HL-60 (cell line): ENCODE measurements at regions not wholly inside any gene's neighbourhood (a gene's known extent, or its start where the extent isn't known, plus 50 kb on each side); places are given as distances from the start of the nearest gene placed in this dataset.

Experiments used
- DNase-seq, 2 experiments: peaks; one replicate each; pipeline ENCODE4 v3.0.0-alpha.2; 2010 to 2020; ENCODE audit warnings: low read depth in 1 of 2, low spot score in 1 of 2
- H3K27ac ChIP-seq: fragments of 250-450 bp; sonication (Bioruptor Pico); replicated peaks from 2 replicates; pipeline ENCODE4 v1.5.1; 2020; ENCODE audit warnings: mild to moderate bottlenecking, moderate library complexity
- H3K27me3 ChIP-seq: fragments of 250-450 bp; sonication (Bioruptor Pico); 2 replicates; pipeline ENCODE4 v1.5.1; 2021; ENCODE audit warnings: mild to moderate bottlenecking, moderate library complexity; ENCODE audit not compliant: insufficient read depth, poor library complexity, severe bottlenecking
- H3K4me3 ChIP-seq: replicated peaks from 2 replicates; pipeline ENCODE4 v1.5.1; 2011; ENCODE audit warnings: mild to moderate bottlenecking, control low read depth, low read length; ENCODE audit not compliant: insufficient read depth
- GABPA ChIP-seq: IDR thresholded peaks from 2 replicates; pipeline ENCODE4 v1.6.1; 2012; ENCODE audit warnings: low read depth
- POLR2AphosphoS5 ChIP-seq: IDR thresholded peaks from 2 replicates; pipeline ENCODE4 v1.6.1; 2012; ENCODE audit warnings: low read depth
- SPI1 ChIP-seq: IDR thresholded peaks from 2 replicates; pipeline ENCODE4 v1.6.1; 2012; ENCODE audit warnings: low read depth, mild to moderate bottlenecking, borderline replicate concordance
- TF ChIP-seq, protein P1 (sequence below): IDR thresholded peaks from one replicate; pipeline ENCODE4 v1.5.1; 2011; ENCODE audit warnings: low read length, control low read depth, inconsistent platforms; ENCODE audit not compliant: insufficient read depth
- TF ChIP-seq, protein P2 (sequence below): IDR thresholded peaks from 2 replicates; pipeline ENCODE4 v1.6.1; 2012; ENCODE audit warnings: low read depth; ENCODE audit not compliant: insufficient replicate concordance

DNA sequence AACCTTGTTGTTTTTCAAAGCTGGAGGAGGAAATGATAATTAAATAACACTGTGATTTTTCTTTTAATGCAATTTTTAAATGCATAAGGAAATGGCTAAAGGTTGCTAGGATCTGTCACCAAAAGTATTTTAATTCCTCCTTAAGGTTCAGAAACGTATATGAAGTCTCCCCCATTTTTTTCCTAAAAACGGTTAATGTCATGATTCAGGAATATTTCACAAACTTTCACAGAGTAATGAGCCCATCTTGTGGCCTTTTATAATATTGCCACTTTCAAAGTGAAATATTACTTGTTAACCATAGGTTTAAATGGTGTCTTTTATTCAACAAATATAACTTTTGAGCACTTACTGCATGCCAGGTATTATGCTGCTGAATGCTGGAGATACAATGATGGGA is 99.5 kb upstream of the USP38 start:
- TF ChIP-seq GABPA (no peak), POLR2AphosphoS5 (no peak), SPI1 (no peak)
- TF ChIP-seq, protein P1, sequence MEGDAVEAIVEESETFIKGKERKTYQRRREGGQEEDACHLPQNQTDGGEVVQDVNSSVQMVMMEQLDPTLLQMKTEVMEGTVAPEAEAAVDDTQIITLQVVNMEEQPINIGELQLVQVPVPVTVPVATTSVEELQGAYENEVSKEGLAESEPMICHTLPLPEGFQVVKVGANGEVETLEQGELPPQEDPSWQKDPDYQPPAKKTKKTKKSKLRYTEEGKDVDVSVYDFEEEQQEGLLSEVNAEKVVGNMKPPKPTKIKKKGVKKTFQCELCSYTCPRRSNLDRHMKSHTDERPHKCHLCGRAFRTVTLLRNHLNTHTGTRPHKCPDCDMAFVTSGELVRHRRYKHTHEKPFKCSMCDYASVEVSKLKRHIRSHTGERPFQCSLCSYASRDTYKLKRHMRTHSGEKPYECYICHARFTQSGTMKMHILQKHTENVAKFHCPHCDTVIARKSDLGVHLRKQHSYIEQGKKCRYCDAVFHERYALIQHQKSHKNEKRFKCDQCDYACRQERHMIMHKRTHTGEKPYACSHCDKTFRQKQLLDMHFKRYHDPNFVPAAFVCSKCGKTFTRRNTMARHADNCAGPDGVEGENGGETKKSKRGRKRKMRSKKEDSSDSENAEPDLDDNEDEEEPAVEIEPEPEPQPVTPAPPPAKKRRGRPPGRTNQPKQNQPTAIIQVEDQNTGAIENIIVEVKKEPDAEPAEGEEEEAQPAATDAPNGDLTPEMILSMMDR = no peak
- TF ChIP-seq, protein P2, sequence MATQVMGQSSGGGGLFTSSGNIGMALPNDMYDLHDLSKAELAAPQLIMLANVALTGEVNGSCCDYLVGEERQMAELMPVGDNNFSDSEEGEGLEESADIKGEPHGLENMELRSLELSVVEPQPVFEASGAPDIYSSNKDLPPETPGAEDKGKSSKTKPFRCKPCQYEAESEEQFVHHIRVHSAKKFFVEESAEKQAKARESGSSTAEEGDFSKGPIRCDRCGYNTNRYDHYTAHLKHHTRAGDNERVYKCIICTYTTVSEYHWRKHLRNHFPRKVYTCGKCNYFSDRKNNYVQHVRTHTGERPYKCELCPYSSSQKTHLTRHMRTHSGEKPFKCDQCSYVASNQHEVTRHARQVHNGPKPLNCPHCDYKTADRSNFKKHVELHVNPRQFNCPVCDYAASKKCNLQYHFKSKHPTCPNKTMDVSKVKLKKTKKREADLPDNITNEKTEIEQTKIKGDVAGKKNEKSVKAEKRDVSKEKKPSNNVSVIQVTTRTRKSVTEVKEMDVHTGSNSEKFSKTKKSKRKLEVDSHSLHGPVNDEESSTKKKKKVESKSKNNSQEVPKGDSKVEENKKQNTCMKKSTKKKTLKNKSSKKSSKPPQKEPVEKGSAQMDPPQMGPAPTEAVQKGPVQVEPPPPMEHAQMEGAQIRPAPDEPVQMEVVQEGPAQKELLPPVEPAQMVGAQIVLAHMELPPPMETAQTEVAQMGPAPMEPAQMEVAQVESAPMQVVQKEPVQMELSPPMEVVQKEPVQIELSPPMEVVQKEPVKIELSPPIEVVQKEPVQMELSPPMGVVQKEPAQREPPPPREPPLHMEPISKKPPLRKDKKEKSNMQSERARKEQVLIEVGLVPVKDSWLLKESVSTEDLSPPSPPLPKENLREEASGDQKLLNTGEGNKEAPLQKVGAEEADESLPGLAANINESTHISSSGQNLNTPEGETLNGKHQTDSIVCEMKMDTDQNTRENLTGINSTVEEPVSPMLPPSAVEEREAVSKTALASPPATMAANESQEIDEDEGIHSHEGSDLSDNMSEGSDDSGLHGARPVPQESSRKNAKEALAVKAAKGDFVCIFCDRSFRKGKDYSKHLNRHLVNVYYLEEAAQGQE = no peak
- no peak overlapping the region for H3K27ac ChIP-seq
- no peak overlapping the region for H3K4me3 ChIP-seq
- no peak for DNase-seq
- no peaks in the 10 kb centered on the region for H3K27me3 ChIP-seq

DNA sequence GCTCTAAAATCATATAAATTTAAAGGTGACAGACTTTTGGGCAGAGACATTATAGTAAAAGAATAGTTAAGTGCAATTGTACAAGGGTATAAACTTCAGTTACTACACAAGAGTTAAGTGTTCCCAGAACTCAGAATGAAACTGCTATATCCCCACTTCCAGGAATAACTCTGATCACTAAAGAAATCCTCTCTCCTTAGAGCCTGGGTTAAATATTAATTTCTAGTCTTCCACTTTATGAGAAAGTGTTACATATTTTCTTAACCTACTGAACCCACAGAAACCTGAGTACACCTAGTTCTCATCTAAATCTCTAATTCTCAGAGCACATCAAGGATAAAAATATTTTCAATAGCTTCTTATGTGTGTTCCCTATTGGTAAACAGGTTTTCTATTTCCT is 99.1 kb upstream of the USP38 start:
- TF ChIP-seq POLR2AphosphoS5 = no peak
- no peak for TF ChIP-seq GABPA
- TF ChIP-seq SPI1 = no peak
- TF ChIP-seq, protein P1 = no peak
- TF ChIP-seq, protein P2 = no peak
- no peak overlapping the region for H3K27ac ChIP-seq
- no peak overlapping the region for H3K4me3 ChIP-seq
- no peaks in the 10 kb centered on the region for H3K27me3 ChIP-seq
- DNase-seq = no peak

DNA sequence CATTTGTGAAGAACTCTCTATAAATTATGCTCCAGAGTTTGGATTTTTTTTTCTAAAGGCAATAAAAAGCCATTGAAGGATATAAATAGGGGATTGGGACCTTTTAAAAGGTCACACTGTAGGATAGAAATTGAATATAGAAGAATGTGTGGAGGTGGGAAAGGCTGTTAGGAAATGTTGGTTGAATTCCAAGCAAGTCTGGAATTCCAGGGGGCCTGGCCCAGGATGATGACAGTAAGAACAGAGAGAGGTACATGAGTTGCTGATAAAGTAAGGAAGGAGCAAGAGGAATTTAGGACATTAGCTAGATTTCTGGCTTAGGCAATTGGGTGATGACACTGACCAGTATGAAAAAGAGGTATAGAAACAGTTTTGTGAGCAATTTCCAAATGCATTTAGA is 95.4 kb upstream of the USP38 start:
- no peak overlapping the region for H3K4me3 ChIP-seq
- TF ChIP-seq POLR2AphosphoS5 = no peak
- TF ChIP-seq SPI1 = no peak
- TF ChIP-seq GABPA = no peak
- TF ChIP-seq, protein P1 = no peak
- TF ChIP-seq, protein P2 = no peak
- no peak overlapping the region for H3K27ac ChIP-seq
- H3K27me3 ChIP-seq = no peaks in the 10 kb centered on the region
- no peak for DNase-seq
